Motor neuron (in vitro differentiated cells): ENCODE measurements at regions not wholly inside any gene's neighbourhood (a gene's known extent, or its start where the extent isn't known, plus 50 kb on each side); places are given as distances from the start of the nearest gene placed in this dataset.

Experiments
- ATAC-seq, 8 experiments: fragments of 200-7000 bp; cut with Tn5 transposase; replicated peaks in 6 of 8; 2 replicates each; pipeline ENCODE4 v1.8.0; 2021; ENCODE audit warnings: mild to moderate bottlenecking in 8 of 8, moderate library complexity in 8 of 8
- H3K27ac ChIP-seq, 2 donors: fragments of 250-450 bp; sonication (Bioruptor Pico); 2 replicates each; pipeline ENCODE4 v1.9.0; 2021; ENCODE audit warnings: antibody characterized with exemption in 2 of 2, mild to moderate bottlenecking in 2 of 2, moderate library complexity in 1 of 2
- H3K4me1 ChIP-seq, 2 donors: fragments of 250-450 bp; sonication (Bioruptor Pico); replicated peaks in 1 of 2; 2 replicates each; pipeline ENCODE4 v1.6.1; 2021; ENCODE audit warnings: antibody characterized with exemption in 2 of 2, mild to moderate bottlenecking in 2 of 2, moderate library complexity in 1 of 2
- H3K4me3 ChIP-seq, 5 donors: fragments of 250-450 bp; sonication (Bioruptor Pico); 2 replicates each; pipeline ENCODE4 v1.9.0; 2021; ENCODE audit warnings: antibody characterized with exemption in 5 of 5, mild to moderate bottlenecking in 5 of 5, moderate library complexity in 4 of 5
- WGBS, 10 experiments: fragments of 450-650 bp; shearing (Covaris generic); methylation state at CpG; one replicate each; pipeline ENCODE4 v1.0.0; 2022; 5-methylcytosine and 5-hydroxymethylcytosine counted together
- in situ Hi-C, 9 experiments: fragments of 400-800 bp; cut with MboI; loops; one replicate each; pipeline ENCODE4 v1.15.0; 2021; ENCODE audit warnings: low sequenced_read_pairs in 9 of 9, low pct_unique_long_range_greater_than_20kb in 2 of 9; ENCODE audit not compliant: unreplicated experiment in 9 of 9

DNA sequence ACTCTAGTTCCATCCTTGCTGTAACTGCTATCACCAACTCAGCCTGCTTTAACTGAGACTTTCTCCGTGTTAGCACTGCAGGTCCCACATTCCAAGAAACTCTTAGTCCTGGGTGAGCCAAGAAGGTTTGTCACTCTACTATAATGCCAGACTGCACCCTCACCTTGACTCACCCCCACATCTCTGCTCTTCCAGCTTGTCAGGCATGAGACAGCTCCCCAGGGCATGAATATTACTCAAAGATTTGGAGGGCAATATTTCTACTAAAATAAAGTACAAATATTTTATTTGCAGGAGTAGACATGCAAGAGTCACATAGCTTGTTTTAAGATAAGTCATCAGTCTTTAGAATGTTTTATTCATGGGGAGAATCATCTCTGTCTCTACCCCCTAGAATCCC is 110.2 kb downstream of the MATN1 start:
- 20 to 86% (median 50%) methylated on average over 1 of the region's 1 CpG; no CpG with 5 or more reads in 3 of the 10 experiments for WGBS, 10 experiments
- in situ Hi-C loops = no loop called here
- H3K27ac ChIP-seq = no peak overlapping the region
- H3K4me3 ChIP-seq = no peak overlapping the region
- H3K4me1 ChIP-seq = peaks cover 0 to 7% of the 10 kb centered on the region in 2 donors
- ATAC-seq = no peak

DNA sequence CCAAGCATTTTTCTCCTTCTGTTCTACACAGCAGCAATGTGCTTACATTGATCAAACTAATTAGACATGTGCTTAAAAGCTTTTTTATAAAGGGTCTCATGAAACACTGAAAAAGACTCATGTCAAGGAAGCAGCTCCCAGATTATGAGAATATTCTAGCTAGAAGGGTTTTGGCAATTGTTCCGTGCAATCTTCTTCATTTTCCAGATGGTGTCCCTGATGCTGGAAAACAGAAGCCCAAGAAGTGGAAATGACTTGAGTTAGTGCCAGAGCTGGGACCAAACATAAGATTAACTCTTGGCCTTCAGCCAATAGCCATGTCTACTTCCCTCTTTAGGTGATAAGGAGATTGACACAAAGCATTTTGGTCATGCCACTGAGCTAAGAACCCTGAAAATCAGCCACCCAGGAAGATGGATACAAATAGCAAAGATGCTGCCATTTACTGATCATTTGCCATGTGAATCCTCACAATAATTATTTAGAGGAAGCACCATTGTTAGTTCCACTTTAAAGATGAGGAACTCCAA is 110.8 kb downstream of the MATN1 start:
- in situ Hi-C loops = no loop called here
- ATAC-seq = no peak
- no peak overlapping the region for H3K27ac ChIP-seq
- H3K4me3 ChIP-seq = no peak overlapping the region
- 0 to 100% (median 82%) methylated on average over 1 of the region's 1 CpG; no CpG with 5 or more reads in 3 of the 10 experiments for WGBS, 10 experiments
- peaks cover 0 to 7% of the 10 kb centered on the region in 2 donors for H3K4me1 ChIP-seq

DNA sequence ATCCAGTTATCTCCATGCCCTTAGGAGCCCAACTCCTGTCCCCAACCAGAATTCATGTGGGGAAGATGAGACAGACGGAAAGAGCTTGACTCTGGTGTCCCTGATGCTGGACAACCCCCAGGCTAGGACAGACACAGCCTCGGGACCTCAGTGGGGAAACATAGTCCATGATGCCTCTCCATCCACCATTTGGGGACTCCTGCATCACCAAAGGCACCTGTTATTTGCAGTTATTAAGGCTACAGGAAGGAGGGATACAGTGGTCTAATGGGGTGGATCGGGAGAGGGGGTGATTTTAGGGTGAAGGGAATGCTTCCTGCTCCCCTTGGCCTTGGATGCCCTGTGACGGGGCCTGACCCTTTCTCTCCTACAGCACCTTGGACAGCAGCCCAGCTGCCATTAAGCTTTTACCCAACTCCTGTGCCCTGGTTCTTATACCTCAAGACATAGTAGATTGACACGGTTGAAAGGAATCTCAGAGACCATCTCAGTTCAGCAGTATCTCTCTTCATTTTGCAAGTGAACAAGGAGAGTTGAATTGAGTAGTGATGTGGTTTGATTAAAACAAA is 111.6 kb downstream of the MATN1 start:
- Histone ChIP-seq H3K4me1 (peaks cover 0 to 7% of the 10 kb centered on the region in 2 donors), H3K4me3 (no peak overlapping the region), H3K27ac (no peak overlapping the region)
- no peak for ATAC-seq
- 33 to 72% (median 50%) methylated on average over 1 to 4 of the region's 5 CpGs; no CpG with 5 or more reads in 3 of the 10 experiments for WGBS, 10 experiments
- in situ Hi-C loops = no loop called here

DNA sequence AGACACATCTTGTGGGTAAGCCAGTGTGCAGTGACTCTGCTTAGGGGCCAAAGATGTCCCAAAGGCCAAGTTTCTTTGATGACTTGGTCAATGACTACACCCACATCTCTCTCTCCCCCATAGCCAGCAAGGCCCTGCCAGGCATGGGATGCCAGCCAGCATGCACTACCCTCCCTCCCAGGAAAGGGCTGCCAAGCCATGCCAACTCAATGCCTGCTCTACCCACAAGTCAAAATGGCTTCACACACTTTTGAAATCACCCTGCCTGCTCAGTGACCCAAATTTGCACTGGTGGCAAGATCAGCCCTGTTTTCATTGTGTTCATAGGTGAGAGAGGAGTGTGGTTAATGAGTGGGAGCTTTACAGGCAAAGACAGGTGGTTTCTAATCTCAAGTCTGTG is 112.5 kb downstream of the MATN1 start:
- H3K27ac ChIP-seq = no peak overlapping the region
- no peak overlapping the region for H3K4me3 ChIP-seq
- ATAC-seq = no peak
- H3K4me1 ChIP-seq = peaks cover 0 to 7% of the 10 kb centered on the region in 2 donors
- in situ Hi-C loops = no loop called here

DNA sequence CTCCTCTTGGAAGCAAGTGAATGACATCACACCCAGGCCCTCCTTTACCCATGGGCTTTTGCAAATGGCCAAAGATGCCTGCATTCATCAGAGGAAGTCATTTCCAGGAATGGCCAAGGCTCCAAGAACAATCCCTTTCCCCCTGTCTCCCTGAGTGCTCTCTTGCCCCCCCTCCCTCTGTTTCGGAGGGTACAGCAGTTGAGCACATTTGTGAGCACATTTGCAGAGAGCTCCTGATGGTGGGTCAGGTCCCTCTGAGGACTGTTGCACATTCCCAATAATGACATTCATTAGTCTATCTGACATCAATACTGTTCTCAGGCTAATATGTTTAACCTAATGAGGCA is 113.4 kb downstream of the MATN1 start:
- ATAC-seq = peak in 5 of 8 experiments; percentile 65 to 82 (median 70)
- no peak overlapping the region for H3K4me3 ChIP-seq
- peaks cover 0 to 7% of the 10 kb centered on the region in 2 donors for H3K4me1 ChIP-seq
- in situ Hi-C loops = no loop called here
- no peak overlapping the region for H3K27ac ChIP-seq
- WGBS, 10 experiments = 22 to 60% methylated on average over 1 of the region's 1 CpG; no CpG with 5 or more reads in 8 of the 10 experiments

DNA sequence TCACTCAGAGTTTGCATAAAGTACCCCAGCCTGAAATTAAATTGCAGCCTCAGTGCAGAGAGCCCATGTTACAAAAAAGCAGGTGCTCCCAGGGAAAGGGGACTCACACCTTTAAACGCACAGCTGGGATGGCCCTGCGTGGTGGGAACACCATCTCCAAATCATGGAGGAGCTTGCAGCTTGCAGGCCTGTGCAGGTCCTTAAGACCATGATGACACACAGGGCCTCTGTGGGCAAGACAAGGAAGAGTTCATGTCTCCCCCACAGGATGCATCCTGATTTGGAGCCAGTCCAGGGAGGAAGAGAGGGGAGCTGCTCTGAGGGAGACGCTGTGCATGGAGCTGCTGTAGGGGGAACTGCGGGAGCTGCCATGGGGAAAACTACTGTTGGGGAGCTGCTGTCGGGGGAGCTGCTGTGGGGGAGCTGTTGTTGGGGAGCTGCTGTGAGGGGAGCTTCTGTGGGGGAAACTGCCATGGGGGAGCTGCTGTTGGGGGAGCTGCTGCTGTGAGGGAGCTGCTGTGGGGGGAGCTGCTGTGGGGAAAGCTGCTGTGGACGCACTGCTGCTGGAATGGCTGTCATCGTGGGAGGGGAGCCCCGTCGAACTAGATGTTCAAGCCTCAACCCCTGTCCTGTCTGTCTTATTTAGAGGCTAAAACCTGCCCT is 113.9 kb downstream of the MATN1 start:
- H3K27ac ChIP-seq = no peak overlapping the region
- no peak overlapping the region for H3K4me3 ChIP-seq
- WGBS, 10 experiments = 57 to 100% (median 62%) methylated on average over 1 to 4 of the region's 9 CpGs; no CpG with 5 or more reads in 5 of the 10 experiments
- peaks cover 0 to 7% of the 10 kb centered on the region in 2 donors for H3K4me1 ChIP-seq
- in situ Hi-C loops = no loop called here
- ATAC-seq = peak in 3 of 8 experiments; percentile 6 to 16 (median 10)

DNA sequence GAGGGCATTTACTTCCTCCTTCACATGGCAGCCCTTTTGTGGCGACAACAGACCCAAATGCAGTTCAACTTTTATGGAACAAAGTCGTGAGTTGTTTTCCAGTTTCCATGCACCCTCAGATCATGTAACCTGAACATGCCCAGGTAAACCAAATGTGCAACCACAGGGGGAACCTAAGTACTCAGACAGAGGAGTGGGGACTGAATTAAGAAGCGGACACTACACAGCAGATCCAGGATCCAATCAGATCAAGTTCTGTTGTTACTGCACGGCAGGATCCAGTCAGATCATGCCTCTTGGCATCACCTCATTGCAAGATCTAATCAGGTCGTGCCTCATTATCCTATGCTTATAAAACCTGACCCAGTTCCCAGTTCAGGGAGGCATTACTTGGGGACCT is 115.7 kb downstream of the MATN1 start:
- Histone ChIP-seq H3K4me1 (peaks cover 0 to 7% of the 10 kb centered on the region in 2 donors), H3K27ac (no peak overlapping the region), H3K4me3 (no peak overlapping the region)
- ATAC-seq = no peak
- WGBS, 10 experiments = 17 to 74% (median 56%) methylated on average over 1 to 5 of the region's 5 CpGs; no CpG with 5 or more reads in 2 of the 10 experiments
- in situ Hi-C loops = no loop called here

DNA sequence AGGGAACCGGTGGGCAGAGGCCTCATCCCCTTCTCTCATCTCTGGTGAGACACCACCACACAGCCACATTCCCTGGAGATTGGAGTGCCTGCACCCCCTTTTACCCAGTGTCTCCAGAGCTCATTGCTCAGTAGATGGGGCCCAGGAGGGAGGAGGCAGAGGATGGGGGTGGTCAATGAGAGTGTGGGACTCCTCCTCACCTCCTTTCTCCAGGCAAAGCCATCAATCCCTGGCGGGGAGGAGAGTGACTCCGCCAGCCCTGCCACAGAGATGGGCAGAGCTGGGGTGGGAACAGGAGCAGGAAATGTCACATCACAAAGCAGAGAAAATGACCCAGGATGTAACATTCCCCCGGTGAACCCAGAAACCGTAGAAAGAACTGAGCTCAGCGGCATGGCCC is 117.2 kb downstream of the MATN1 start:
- Histone ChIP-seq H3K4me1 (peaks cover 0 to 7% of the 10 kb centered on the region in 2 donors), H3K27ac (peak overlapping the region in 1 of 2 donors; percentile 19), H3K4me3 (no peak overlapping the region)
- ATAC-seq = peak in 2 of 8 experiments; percentile 20 to 34
- WGBS, 10 experiments = 42 to 60% (median 54%) methylated on average over 3 to 6 of the region's 6 CpGs; no CpG with 5 or more reads in 4 of the 10 experiments
- in situ Hi-C loops = no loop called here

DNA sequence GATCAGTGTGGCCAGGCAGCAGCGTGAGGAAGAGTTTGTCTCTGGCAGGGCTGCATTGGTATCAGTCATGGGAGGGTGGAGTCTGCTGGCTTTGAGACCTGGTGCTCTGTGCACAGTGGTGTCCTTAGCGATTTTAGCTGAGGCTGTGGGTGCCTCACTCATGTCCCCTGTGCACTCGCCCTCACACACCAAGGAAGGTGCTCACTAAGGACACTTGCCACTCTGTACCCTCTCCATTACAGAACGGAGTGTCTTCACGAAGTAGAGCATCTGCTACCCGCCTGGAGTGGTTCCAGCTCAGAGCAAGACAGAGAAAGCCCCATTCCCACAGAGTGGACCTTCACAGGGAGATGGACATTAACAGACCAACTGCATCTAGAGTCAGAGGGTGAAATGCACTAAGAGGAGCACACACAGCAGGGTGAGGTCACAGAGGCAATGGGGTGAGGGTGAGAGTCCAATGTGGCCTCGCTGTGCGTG is 117.9 kb downstream of the MATN1 start:
- in situ Hi-C loops = no loop called here
- no peak for ATAC-seq
- 20 to 90% (median 51%) methylated on average over 1 to 6 of the region's 8 CpGs; no CpG with 5 or more reads in 2 of the 10 experiments for WGBS, 10 experiments

DNA sequence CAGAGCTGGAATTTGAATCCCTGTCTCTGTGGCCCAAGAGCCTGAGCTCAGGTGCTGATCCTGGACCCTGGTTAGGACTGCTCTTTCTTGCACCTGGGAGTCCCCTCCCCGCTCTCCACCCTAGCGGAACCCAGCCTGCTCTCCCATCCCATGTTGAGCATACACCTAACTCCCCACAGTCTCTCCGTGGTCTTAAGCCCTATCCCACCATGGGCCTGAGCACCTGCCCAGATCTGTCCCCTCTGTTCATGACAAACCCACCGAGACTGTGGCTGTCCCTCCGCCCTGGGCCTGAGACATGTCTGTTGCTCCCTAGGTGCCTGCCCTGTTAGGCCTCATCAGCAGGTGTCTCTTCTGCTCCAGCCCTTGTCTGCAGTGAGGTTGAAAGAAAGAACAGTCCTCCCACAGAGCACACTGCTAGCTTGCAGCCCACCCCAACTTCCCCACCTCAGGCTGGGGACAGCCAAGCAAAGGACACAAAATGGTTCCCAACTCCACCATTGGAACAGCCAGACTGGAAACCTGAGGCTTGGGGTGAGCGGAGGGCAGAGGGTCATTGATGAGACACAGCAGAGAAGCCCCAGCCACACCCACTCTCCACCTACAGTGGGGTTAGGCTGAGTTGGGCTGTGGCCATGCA is 118.5 kb downstream of the MATN1 start:
- Histone ChIP-seq H3K4me1 (peaks cover 0 to 12% of the 10 kb centered on the region in 2 donors), H3K27ac (no peak overlapping the region), H3K4me3 (no peak overlapping the region)
- no peak for ATAC-seq
- in situ Hi-C loops = no loop called here
- WGBS, 10 experiments = 59 to 100% (median 76%) methylated on average over 1 to 6 of the region's 6 CpGs; no CpG with 5 or more reads in 3 of the 10 experiments

More for the DNA sequence above, 117.9 kb downstream of the MATN1 start:
- peak overlapping the region in 1 of 2 donors; percentile 19 for H3K27ac ChIP-seq
- peaks cover 0 to 9% of the 10 kb centered on the region in 2 donors for H3K4me1 ChIP-seq
- H3K4me3 ChIP-seq = no peak overlapping the region

DNA sequence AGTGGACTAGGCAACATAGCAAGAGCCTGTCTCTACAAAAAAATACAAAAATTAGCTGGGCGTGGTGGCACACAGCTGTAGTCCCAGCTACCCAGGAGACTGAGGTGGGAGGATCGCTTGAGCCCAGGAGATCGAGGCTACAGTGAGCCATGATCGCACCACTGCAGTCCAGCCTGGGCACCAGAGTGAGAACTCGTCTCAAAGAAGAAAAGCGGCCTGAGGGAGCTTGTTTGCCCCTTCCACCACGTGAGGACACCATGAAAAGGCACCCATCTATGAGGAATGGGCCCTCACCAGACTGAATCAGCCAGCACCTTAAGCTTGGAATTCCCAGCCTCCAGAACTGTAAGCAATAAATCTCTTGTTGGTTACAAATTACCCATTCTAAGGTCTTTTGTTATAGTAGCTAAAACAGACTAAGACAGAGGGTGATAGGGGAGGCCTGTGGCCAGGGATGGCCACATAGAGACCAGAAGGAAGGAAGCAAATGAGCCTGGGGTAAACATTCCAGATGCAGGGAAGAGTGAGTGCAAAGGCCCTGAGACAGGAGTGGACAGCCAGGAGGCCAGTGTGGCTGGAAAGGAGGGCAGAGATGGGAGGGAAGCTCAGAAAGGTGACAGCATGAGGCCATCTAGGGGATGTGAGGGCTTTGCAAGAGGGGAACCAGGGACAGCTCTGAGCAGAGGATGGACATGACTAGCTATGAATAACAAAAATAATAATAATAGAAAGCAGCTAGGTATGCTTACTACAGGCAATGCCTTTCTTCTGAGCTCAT is 120.1 kb downstream of the MATN1 start:
- Histone ChIP-seq H3K27ac (no peak overlapping the region), H3K4me3 (no peak overlapping the region), H3K4me1 (peaks cover 0 to 17% of the 10 kb centered on the region in 2 donors)
- WGBS, 10 experiments = 33 to 100% (median 65%) methylated on average over 1 to 7 of the region's 7 CpGs; no CpG with 5 or more reads in 4 of the 10 experiments
- in situ Hi-C loops = no loop called here
- ATAC-seq = no peak

DNA sequence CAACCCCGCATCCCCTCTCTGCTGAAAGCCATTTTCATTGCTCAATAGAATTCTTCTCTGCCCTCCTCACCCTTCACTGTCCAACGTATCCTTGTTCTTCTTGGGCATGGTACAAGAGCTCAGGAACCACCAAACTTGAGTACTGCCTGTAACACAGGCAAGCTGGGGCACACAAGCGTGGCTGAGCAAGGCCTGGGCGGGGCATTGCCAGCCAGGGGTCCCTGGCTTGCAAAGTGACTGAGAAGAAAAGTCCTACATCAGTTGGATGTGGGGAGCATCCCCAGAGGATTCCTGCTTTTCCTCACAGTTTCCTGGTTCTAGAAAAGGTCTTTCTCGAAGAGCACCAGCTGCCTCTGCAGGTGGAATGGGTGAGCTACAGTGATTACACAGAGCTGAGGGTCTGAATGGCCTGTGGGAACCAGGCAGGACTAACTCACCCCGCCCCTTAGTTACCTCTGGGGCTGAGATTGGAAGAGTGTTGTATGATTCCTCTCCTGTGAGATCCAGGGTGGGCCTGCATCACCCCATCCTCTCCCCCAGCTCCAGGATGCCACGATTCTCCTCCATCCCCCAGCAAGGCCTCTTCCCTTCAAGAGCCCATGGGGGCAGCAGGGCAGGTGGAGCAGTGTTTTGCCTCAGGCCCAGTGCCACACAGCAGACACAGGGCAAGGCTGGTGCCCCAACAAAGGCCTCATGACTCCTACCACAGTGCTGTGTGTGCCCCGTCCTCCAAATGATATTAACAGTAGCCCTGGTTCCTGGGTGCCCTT is 121.9 kb downstream of the MATN1 start:
- in situ Hi-C loops = no loop called here
- H3K4me1 ChIP-seq = peaks cover 0 to 17% of the 10 kb centered on the region in 2 donors
- H3K27ac ChIP-seq = no peak overlapping the region
- no peak for ATAC-seq
- WGBS, 10 experiments = 23 to 82% (median 76%) methylated on average over 1 to 7 of the region's 8 CpGs; no CpG with 5 or more reads in 1 of the 10 experiments
- H3K4me3 ChIP-seq = no peak overlapping the region
